Astrocyte (in vitro differentiated cells and primary cell): ENCODE measurements at regions not wholly inside any gene's neighbourhood (a gene's known extent, or its start where the extent isn't known, plus 50 kb on each side); places are given as distances from the start of the nearest gene placed in this dataset.

Experiments used
- DNase-seq: peaks from one replicate; pipeline ENCODE4 v3.0.0-alpha.2; 2010; ENCODE audit warnings: low read depth
- FAIRE-seq: peaks from 2 replicates; lab custom pipeline; 2011; peaks lifted over from hg19 to GRCh38; lab: Jason Lieb, UNC
- H2AFZ ChIP-seq: 2 replicates; pipeline ENCODE4 v1.6.0; 2012; ENCODE audit warnings: low read depth, low read length, inconsistent platforms
- H3K27ac ChIP-seq: 2 replicates; pipeline ENCODE4 v1.5.1; 2011; ENCODE audit warnings: low read depth, low read length, inconsistent platforms
- H3K27me3 ChIP-seq: 2 replicates; pipeline ENCODE4 v1.6.0; 2011; ENCODE audit warnings: low read length, inconsistent platforms; ENCODE audit not compliant: insufficient read depth
- H3K36me3 ChIP-seq: 2 replicates; pipeline ENCODE4 v1.5.1; 2011; ENCODE audit warnings: low read length, inconsistent platforms; ENCODE audit not compliant: insufficient read depth
- H3K4me1 ChIP-seq: 2 replicates; pipeline ENCODE4 v1.5.1; 2011; ENCODE audit warnings: low read length, inconsistent platforms; ENCODE audit not compliant: insufficient read depth
- H3K4me2 ChIP-seq: 2 replicates; pipeline ENCODE4 v1.6.0; 2012; ENCODE audit warnings: low read length, inconsistent platforms
- H3K4me3 ChIP-seq: 2 replicates; pipeline ENCODE4 v1.5.1; 2011; ENCODE audit warnings: low read depth, mild to moderate bottlenecking, low read length, inconsistent platforms; ENCODE audit not compliant: insufficient read depth
- H3K79me2 ChIP-seq: 2 replicates; pipeline ENCODE4 v1.6.0; 2012; ENCODE audit warnings: mild to moderate bottlenecking, low read length, inconsistent platforms; ENCODE audit not compliant: insufficient read depth
- H3K9ac ChIP-seq: 2 replicates; pipeline ENCODE4 v1.6.0; 2012; ENCODE audit warnings: mild to moderate bottlenecking, low read length, inconsistent platforms
- H3K9me3 ChIP-seq: 2 replicates; pipeline ENCODE4 v1.5.1; 2012; ENCODE audit warnings: low read depth, mild to moderate bottlenecking, low read length, inconsistent platforms; ENCODE audit not compliant: insufficient read depth
- H4K20me1 ChIP-seq: 2 replicates; pipeline ENCODE4 v1.6.0; 2012; ENCODE audit warnings: low read length, inconsistent platforms; ENCODE audit not compliant: insufficient read depth
- H3K27ac Mint-ChIP-seq: one replicate; pipeline ENCODE4 v1.8.0; 2021; ENCODE audit warnings: mild to moderate bottlenecking, mixed read lengths; ENCODE audit not compliant: unreplicated experiment
- H3K27me3 Mint-ChIP-seq: one replicate; pipeline ENCODE4 v1.8.0; 2021; ENCODE audit warnings: low read depth, mixed read lengths; ENCODE audit not compliant: unreplicated experiment
- H3K36me3 Mint-ChIP-seq: one replicate; pipeline ENCODE4 v1.8.0; 2021; ENCODE audit warnings: low read depth, mixed read lengths; ENCODE audit not compliant: unreplicated experiment
- H3K4me1 Mint-ChIP-seq: one replicate; pipeline ENCODE4 v1.8.0; 2021; ENCODE audit warnings: low read depth, mixed read lengths; ENCODE audit not compliant: unreplicated experiment
- H3K4me3 Mint-ChIP-seq: one replicate; pipeline ENCODE4 v1.8.0; 2021; ENCODE audit warnings: mild to moderate bottlenecking, moderate library complexity, mixed read lengths; ENCODE audit not compliant: unreplicated experiment
- H3K9me3 Mint-ChIP-seq: one replicate; pipeline ENCODE4 v1.8.0; 2021; ENCODE audit warnings: mild to moderate bottlenecking, mixed read lengths; ENCODE audit not compliant: unreplicated experiment
- CTCF ChIP-seq: IDR thresholded peaks from 2 replicates; pipeline ENCODE4 v1.5.1; 2011; ENCODE audit warnings: low read depth, mild to moderate bottlenecking, inconsistent platforms, low read length, moderate library complexity; ENCODE audit not compliant: insufficient read depth
- EZH2 ChIP-seq: IDR thresholded peaks from 2 replicates; pipeline ENCODE4 v1.6.1; 2012; ENCODE audit warnings: mild to moderate bottlenecking, low read length, inconsistent platforms; ENCODE audit not compliant: insufficient read depth

GRCh38 chr10:130747946-130748345 lies 563.6 kb downstream of the TCERG1L start:
- H4K20me1 ChIP-seq: no peaks in the 10 kb centered on the region
- H3K4me1 ChIP-seq: no peaks in the 10 kb centered on the region
- Mint-ChIP-seq H3K36me3 (no peaks in the 10 kb centered on the region), H3K4me1 (peaks cover 2% of the 10 kb centered on the region), H3K27ac (no peak overlapping the region), H3K27me3 (peaks cover 7% of the 10 kb centered on the region), H3K9me3 (peaks cover 18% of the 10 kb centered on the region), H3K4me3 (no peak overlapping the region)
- no peak overlapping the region for H3K9ac ChIP-seq
- no peak overlapping the region for H3K27ac ChIP-seq
- no peak overlapping the region for H3K4me3 ChIP-seq
- no peak for FAIRE-seq
- no peaks in the 10 kb centered on the region for H3K27me3 ChIP-seq
- H3K4me2 ChIP-seq: no peak overlapping the region
- peaks cover 6% of the 10 kb centered on the region for H3K9me3 ChIP-seq
- TF ChIP-seq CTCF (no peak), EZH2 (no peak)
- H2AFZ ChIP-seq: no peak overlapping the region
- H3K79me2 ChIP-seq: no peaks in the 10 kb centered on the region
- H3K36me3 ChIP-seq: no peaks in the 10 kb centered on the region
- DNase-seq: no peak

GRCh38 chr10:130748409-130749057 lies 563.0 kb downstream of the TCERG1L start:
- peaks cover 6% of the 10 kb centered on the region for H3K9me3 ChIP-seq
- H3K27me3 Mint-ChIP-seq: peaks cover 7% of the 10 kb centered on the region
- H3K4me2 ChIP-seq: no peak overlapping the region
- H3K36me3 Mint-ChIP-seq: no peaks in the 10 kb centered on the region
- FAIRE-seq: no peak
- H3K4me3 Mint-ChIP-seq: no peak overlapping the region
- H3K9me3 Mint-ChIP-seq: peaks cover 18% of the 10 kb centered on the region
- no peak overlapping the region for H3K9ac ChIP-seq
- no peaks in the 10 kb centered on the region for H3K27me3 ChIP-seq
- H3K4me3 ChIP-seq: no peak overlapping the region
- DNase-seq: no peak
- no peak overlapping the region for H2AFZ ChIP-seq
- H3K36me3 ChIP-seq: no peaks in the 10 kb centered on the region
- TF ChIP-seq EZH2: no peak
- H3K79me2 ChIP-seq: no peaks in the 10 kb centered on the region
- H3K27ac ChIP-seq: no peak overlapping the region
- H4K20me1 ChIP-seq: no peaks in the 10 kb centered on the region
- peaks cover 2% of the 10 kb centered on the region for H3K4me1 Mint-ChIP-seq
- H3K27ac Mint-ChIP-seq: no peak overlapping the region
- H3K4me1 ChIP-seq: no peaks in the 10 kb centered on the region

- H4K20me1 ChIP-seq: no peaks in the 10 kb centered on the region
- no peak overlapping the region for H3K4me2 ChIP-seq
- H3K27ac Mint-ChIP-seq: no peak overlapping the region
- H3K36me3 Mint-ChIP-seq: no peaks in the 10 kb centered on the region
- no peak overlapping the region for H3K27ac ChIP-seq
- FAIRE-seq (no peak), DNase-seq (no peak)
- no peak overlapping the region for H3K4me3 Mint-ChIP-seq
- no peak overlapping the region for H2AFZ ChIP-seq
- H3K4me1 ChIP-seq: no peaks in the 10 kb centered on the region
- H3K36me3 ChIP-seq: no peaks in the 10 kb centered on the region
- H3K4me3 ChIP-seq: no peak overlapping the region
- no peaks in the 10 kb centered on the region for H3K79me2 ChIP-seq
- peaks cover 16% of the 10 kb centered on the region for H3K9me3 Mint-ChIP-seq
- H3K27me3 Mint-ChIP-seq: peaks cover 4% of the 10 kb centered on the region
- peaks cover 2% of the 10 kb centered on the region for H3K4me1 Mint-ChIP-seq
- peaks cover 4% of the 10 kb centered on the region for H3K9me3 ChIP-seq
- no peak overlapping the region for H3K9ac ChIP-seq
- H3K27me3 ChIP-seq: no peaks in the 10 kb centered on the region
- TF ChIP-seq CTCF (no peak), EZH2 (no peak)
Observed at GRCh38 chr10:130749911-130750310, 561.6 kb downstream of the TCERG1L start.
